ENCODE measurements at regions not wholly inside any gene's neighbourhood (a gene's known extent, or its start where the extent isn't known, plus 50 kb on each side); places are given as distances from the start of the nearest gene placed in this dataset.

DNA sequence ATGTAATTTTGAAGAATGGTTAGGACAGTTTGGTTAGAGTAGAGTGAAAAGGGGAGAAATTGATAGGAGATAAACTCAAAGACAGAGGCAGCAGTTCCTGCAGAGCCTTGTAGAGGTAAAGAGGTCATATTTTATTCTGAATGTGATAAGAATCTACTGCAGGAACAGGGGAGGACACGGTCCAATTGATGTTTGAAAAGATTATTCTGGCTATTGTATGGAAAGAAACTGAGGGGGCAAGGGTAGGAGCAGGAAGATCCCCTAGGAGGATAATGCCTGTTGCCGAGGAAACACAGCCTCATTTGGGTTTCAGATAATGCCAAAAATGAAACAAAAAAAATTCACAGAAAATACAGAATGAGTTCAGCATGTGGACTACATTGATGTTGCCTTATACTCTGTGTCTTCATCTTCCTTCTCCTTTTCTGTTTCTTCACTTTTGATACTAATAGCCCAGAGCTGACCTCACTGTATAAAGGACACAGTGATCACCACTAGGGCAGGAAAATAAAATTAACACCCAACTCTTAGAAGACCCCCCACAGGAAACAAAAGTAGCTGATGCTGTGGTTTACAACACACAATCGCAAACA, 454.6 kb upstream of the UBE2E2 start:
- no peak for TF ChIP-seq CTCF (IDR thresholded peaks at IDR 0.05; ENCODE audit: insufficient read depth, low read depth, low read length, missing control alignments)
- no peak for DNase-seq (ENCODE audit: low read depth)
- H3K4me3 ChIP-seq (ENCODE audit: low read length): no peak overlapping the region

DNA sequence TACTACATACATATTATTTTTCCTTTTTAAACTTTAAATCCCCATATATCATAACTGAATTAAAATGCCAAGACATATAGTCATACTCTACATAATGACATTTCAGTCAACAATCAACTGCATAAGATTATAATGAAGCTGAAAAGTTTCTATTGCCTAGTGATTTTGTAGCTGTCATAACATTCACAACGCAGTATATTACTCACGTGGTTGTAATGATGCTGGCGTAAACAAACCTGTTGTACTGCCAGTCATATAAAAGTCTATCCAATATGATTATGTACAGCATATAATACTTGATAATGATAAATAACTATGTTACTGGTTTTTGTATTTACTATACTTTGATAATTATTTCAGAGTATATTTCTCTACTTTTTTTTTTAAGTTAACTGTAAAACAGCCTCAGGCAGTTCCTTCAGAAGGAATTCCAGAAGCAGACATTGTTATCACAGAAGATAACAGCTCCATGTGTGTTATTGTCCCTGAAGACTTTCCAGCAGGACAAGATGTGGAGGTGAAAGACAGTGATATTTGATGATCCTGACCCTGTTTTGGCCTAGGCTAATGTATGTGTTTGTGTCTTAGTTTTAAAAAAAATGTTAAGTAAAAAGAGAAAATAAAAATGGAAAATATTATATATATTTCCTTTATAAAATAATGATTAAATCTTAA, 443.4 kb upstream of the UBE2E2 start:
- no peak overlapping the region for H3K4me3 ChIP-seq (ENCODE audit: low read length)
- peak; percentile 48 for DNase-seq (ENCODE audit: low read depth)
- no peak for TF ChIP-seq CTCF (IDR thresholded peaks at IDR 0.05; ENCODE audit: insufficient read depth, low read depth, low read length, missing control alignments)

- H3K4me3 ChIP-seq (ENCODE audit: low read length): no peak overlapping the region
- TF ChIP-seq CTCF (IDR thresholded peaks at IDR 0.05; ENCODE audit: insufficient read depth, low read depth, low read length, missing control alignments): no peak
- no peak for DNase-seq (ENCODE audit: low read depth)
Measured at GRCh38 chr3:22765679-22766078, 437.4 kb upstream of the UBE2E2 start.

DNA sequence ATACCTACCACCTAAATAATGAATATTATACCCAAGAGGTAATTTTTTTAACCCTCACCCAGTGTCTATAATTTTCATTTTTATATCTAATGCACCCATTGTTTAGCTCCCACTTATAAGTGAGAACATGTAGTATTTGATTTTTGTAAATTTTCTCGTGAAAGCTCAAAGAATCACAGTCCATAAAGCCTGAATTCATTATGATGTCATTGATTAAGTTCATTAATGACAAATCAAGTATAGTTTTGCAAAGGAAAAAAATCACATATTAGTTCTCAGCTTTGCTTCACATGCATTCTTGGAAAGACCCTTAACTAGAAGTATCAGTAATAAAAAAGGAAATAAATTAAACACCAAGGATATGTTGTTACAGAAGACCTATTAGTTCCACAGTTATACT, 425.3 kb upstream of the UBE2E2 start:
- DNase-seq (ENCODE audit: low read depth): no peak
- H3K4me3 ChIP-seq (ENCODE audit: low read length): no peak overlapping the region
- no peak for TF ChIP-seq CTCF (IDR thresholded peaks at IDR 0.05; ENCODE audit: insufficient read depth, low read depth, low read length, missing control alignments)

GRCh38 chr3:22779737-22780136, 423.4 kb upstream of the UBE2E2 start:
- peak; percentile 56 for DNase-seq (ENCODE audit: low read depth)
- TF ChIP-seq CTCF (IDR thresholded peaks at IDR 0.05; ENCODE audit: insufficient read depth, low read depth, low read length, missing control alignments): no peak
- H3K4me3 ChIP-seq (ENCODE audit: low read length): no peak overlapping the region

DNA sequence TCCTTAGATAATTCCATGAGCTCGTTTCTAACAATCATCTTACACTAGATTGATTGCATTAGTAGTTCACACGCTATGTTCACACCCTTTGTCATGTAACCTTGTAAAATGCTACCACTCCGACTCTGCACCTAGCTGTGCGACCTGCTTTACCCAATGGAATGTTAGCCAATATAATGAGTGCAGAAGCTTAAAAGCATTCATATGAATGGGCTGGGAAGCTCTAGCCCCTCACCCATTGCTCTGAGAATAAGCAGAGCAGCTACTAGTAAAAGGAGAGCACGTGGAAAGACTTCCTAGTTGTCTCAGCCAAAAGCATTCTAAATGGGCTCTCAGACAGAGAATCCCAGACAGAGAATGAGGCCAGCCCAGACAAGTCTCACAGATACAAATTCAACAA, 410.6 kb upstream of the UBE2E2 start:
- no peak for DNase-seq (ENCODE audit: low read depth)
- H3K4me3 ChIP-seq (ENCODE audit: low read length): no peak overlapping the region
- TF ChIP-seq CTCF (IDR thresholded peaks at IDR 0.05; ENCODE audit: insufficient read depth, low read depth, low read length, missing control alignments): no peak

- TF ChIP-seq CTCF (IDR thresholded peaks at IDR 0.05; ENCODE audit: insufficient read depth, low read depth, low read length, missing control alignments): no peak
Measured at GRCh38 chr3:22795917-22796316, 407.2 kb upstream of the UBE2E2 start.

More at GRCh38 chr3:22795917-22796316, 407.2 kb upstream of the UBE2E2 start:
- no peak overlapping the region for H3K4me3 ChIP-seq (ENCODE audit: low read length)
- peak; percentile 4 for DNase-seq (ENCODE audit: low read depth)

All from epithelial cell of esophagus (primary cell).